Activated T-cell treated with anti-CD3 and anti-CD28 coated beads, Interleukin-2, amount 50 U/mL, for 24 hours (primary cell): ENCODE measurements at regions not wholly inside any gene's neighbourhood (a gene's known extent, or its start where the extent isn't known, plus 50 kb on each side); places are given as distances from the start of the nearest gene placed in this dataset.

Experiments
- DNase-seq: peaks from one replicate; pipeline ENCODE4 v3.0.0-alpha.2; 2020
- H3K27ac Mint-ChIP-seq: 2 replicates; pipeline ENCODE4 v1.8.0; 2020; ENCODE audit warnings: mild to moderate bottlenecking, mixed read lengths
- H3K27me3 Mint-ChIP-seq: 2 replicates; pipeline ENCODE4 v1.8.0; 2020; ENCODE audit warnings: mixed read lengths
- H3K36me3 Mint-ChIP-seq: 2 replicates; pipeline ENCODE4 v1.8.0; 2020; ENCODE audit warnings: low read depth, mixed read lengths
- H3K4me1 Mint-ChIP-seq: 2 replicates; pipeline ENCODE4 v1.8.0; 2020; ENCODE audit warnings: low read depth, mixed read lengths
- H3K4me3 Mint-ChIP-seq: 2 replicates; pipeline ENCODE4 v1.8.0; 2020; ENCODE audit warnings: mild to moderate bottlenecking, moderate library complexity, mixed read lengths
- H3K9me3 Mint-ChIP-seq: 2 replicates; pipeline ENCODE4 v1.8.0; 2020; ENCODE audit warnings: mixed read lengths

- no peak for DNase-seq
- Mint-ChIP-seq H3K9me3 (no peaks in the 10 kb centered on the region), H3K4me3 (no peak overlapping the region), H3K36me3 (no peaks in the 10 kb centered on the region), H3K27me3 (no peaks in the 10 kb centered on the region), H3K4me1 (no peaks in the 10 kb centered on the region), H3K27ac (no peak overlapping the region)
Observed at GRCh38 chr6:98639089-98639635, 195.2 kb upstream of the POU3F2 start.

- Mint-ChIP-seq H3K4me1 (no peaks in the 10 kb centered on the region), H3K27ac (no peak overlapping the region), H3K27me3 (no peaks in the 10 kb centered on the region), H3K4me3 (no peak overlapping the region), H3K36me3 (no peaks in the 10 kb centered on the region), H3K9me3 (no peaks in the 10 kb centered on the region)
- DNase-seq, result no peak
Observed at GRCh38 chr6:98640366-98640765, 194.0 kb upstream of the POU3F2 start.

GRCh38 chr6:98641949-98642719 lies 192.2 kb upstream of the POU3F2 start:
- no peaks in the 10 kb centered on the region for H3K4me1 Mint-ChIP-seq
- H3K27ac Mint-ChIP-seq, result no peak overlapping the region
- H3K4me3 Mint-ChIP-seq, result no peak overlapping the region
- H3K36me3 Mint-ChIP-seq, result no peaks in the 10 kb centered on the region
- no peaks in the 10 kb centered on the region for H3K27me3 Mint-ChIP-seq
- no peaks in the 10 kb centered on the region for H3K9me3 Mint-ChIP-seq
- no peak for DNase-seq

- Mint-ChIP-seq H3K9me3 (no peaks in the 10 kb centered on the region), H3K4me1 (no peaks in the 10 kb centered on the region), H3K4me3 (no peak overlapping the region), H3K36me3 (no peaks in the 10 kb centered on the region), H3K27me3 (no peaks in the 10 kb centered on the region), H3K27ac (no peak overlapping the region)
- DNase-seq, result no peak
Observed at GRCh38 chr6:98644063-98644462, 190.3 kb upstream of the POU3F2 start.

- H3K36me3 Mint-ChIP-seq, result no peaks in the 10 kb centered on the region
- H3K9me3 Mint-ChIP-seq, result no peaks in the 10 kb centered on the region
- no peak for DNase-seq
- H3K4me3 Mint-ChIP-seq, result no peak overlapping the region
- no peaks in the 10 kb centered on the region for H3K4me1 Mint-ChIP-seq
- H3K27me3 Mint-ChIP-seq, result no peaks in the 10 kb centered on the region
- H3K27ac Mint-ChIP-seq, result no peak overlapping the region
Observed at GRCh38 chr6:98648211-98648914, 186.0 kb upstream of the POU3F2 start.

- H3K4me1 Mint-ChIP-seq, result no peaks in the 10 kb centered on the region
- H3K4me3 Mint-ChIP-seq, result no peak overlapping the region
- H3K36me3 Mint-ChIP-seq, result no peaks in the 10 kb centered on the region
- H3K27me3 Mint-ChIP-seq, result no peaks in the 10 kb centered on the region
- DNase-seq, result no peak
- no peak overlapping the region for H3K27ac Mint-ChIP-seq
- no peaks in the 10 kb centered on the region for H3K9me3 Mint-ChIP-seq
Observed at GRCh38 chr6:98650941-98651340, 183.4 kb upstream of the POU3F2 start.

- H3K4me1 Mint-ChIP-seq, result no peaks in the 10 kb centered on the region
- no peaks in the 10 kb centered on the region for H3K27me3 Mint-ChIP-seq
- no peak overlapping the region for H3K27ac Mint-ChIP-seq
- H3K4me3 Mint-ChIP-seq, result no peak overlapping the region
- no peaks in the 10 kb centered on the region for H3K9me3 Mint-ChIP-seq
- H3K36me3 Mint-ChIP-seq, result no peaks in the 10 kb centered on the region
- DNase-seq, result no peak
Observed at GRCh38 chr6:98653179-98653578, 181.2 kb upstream of the POU3F2 start.

- Mint-ChIP-seq H3K4me3 (no peak overlapping the region), H3K27me3 (no peaks in the 10 kb centered on the region), H3K27ac (no peak overlapping the region), H3K9me3 (no peaks in the 10 kb centered on the region), H3K36me3 (no peaks in the 10 kb centered on the region), H3K4me1 (no peaks in the 10 kb centered on the region)
- no peak for DNase-seq
Observed at GRCh38 chr6:98657764-98658163, 176.6 kb upstream of the POU3F2 start.

GRCh38 chr6:98669371-98669770 lies 165.0 kb upstream of the POU3F2 start:
- no peak for DNase-seq
- H3K27ac Mint-ChIP-seq, result no peak overlapping the region
- H3K4me1 Mint-ChIP-seq, result no peaks in the 10 kb centered on the region
- H3K9me3 Mint-ChIP-seq, result no peaks in the 10 kb centered on the region
- no peak overlapping the region for H3K4me3 Mint-ChIP-seq
- H3K27me3 Mint-ChIP-seq, result no peaks in the 10 kb centered on the region
- no peaks in the 10 kb centered on the region for H3K36me3 Mint-ChIP-seq

GRCh38 chr6:98670045-98670746 lies 164.2 kb upstream of the POU3F2 start:
- DNase-seq, result no peak

GRCh38 chr6:98672681-98673475 lies 161.5 kb upstream of the POU3F2 start:
- DNase-seq, result no peak
- H3K27ac Mint-ChIP-seq, result no peak overlapping the region
- H3K9me3 Mint-ChIP-seq, result no peaks in the 10 kb centered on the region
- no peaks in the 10 kb centered on the region for H3K36me3 Mint-ChIP-seq
- no peak overlapping the region for H3K4me3 Mint-ChIP-seq
- H3K27me3 Mint-ChIP-seq, result no peaks in the 10 kb centered on the region
- no peaks in the 10 kb centered on the region for H3K4me1 Mint-ChIP-seq

More at GRCh38 chr6:98670045-98670746, 164.2 kb upstream of the POU3F2 start:
- Mint-ChIP-seq H3K27me3 (no peaks in the 10 kb centered on the region), H3K4me3 (no peak overlapping the region), H3K36me3 (no peaks in the 10 kb centered on the region), H3K27ac (no peak overlapping the region), H3K4me1 (no peaks in the 10 kb centered on the region), H3K9me3 (no peaks in the 10 kb centered on the region)

- H3K27ac Mint-ChIP-seq, result no peak overlapping the region
- no peak overlapping the region for H3K4me3 Mint-ChIP-seq
- H3K4me1 Mint-ChIP-seq, result no peaks in the 10 kb centered on the region
- no peaks in the 10 kb centered on the region for H3K27me3 Mint-ChIP-seq
- no peaks in the 10 kb centered on the region for H3K36me3 Mint-ChIP-seq
- no peaks in the 10 kb centered on the region for H3K9me3 Mint-ChIP-seq
- DNase-seq, result no peak
Observed at GRCh38 chr6:98678481-98678880, 155.9 kb upstream of the POU3F2 start.

- Mint-ChIP-seq H3K9me3 (no peaks in the 10 kb centered on the region), H3K4me3 (no peak overlapping the region), H3K36me3 (no peaks in the 10 kb centered on the region), H3K27me3 (no peaks in the 10 kb centered on the region), H3K4me1 (no peaks in the 10 kb centered on the region), H3K27ac (no peak overlapping the region)
- no peak for DNase-seq
Observed at GRCh38 chr6:98686008-98686601, 148.3 kb upstream of the POU3F2 start.

GRCh38 chr6:98687752-98688151 lies 146.6 kb upstream of the POU3F2 start:
- no peak for DNase-seq
- H3K36me3 Mint-ChIP-seq, result no peaks in the 10 kb centered on the region
- no peak overlapping the region for H3K27ac Mint-ChIP-seq
- no peaks in the 10 kb centered on the region for H3K4me1 Mint-ChIP-seq
- no peaks in the 10 kb centered on the region for H3K27me3 Mint-ChIP-seq
- no peaks in the 10 kb centered on the region for H3K9me3 Mint-ChIP-seq
- no peak overlapping the region for H3K4me3 Mint-ChIP-seq
